HG02870 (cell line): ENCODE measurements at regions not wholly inside any gene's neighbourhood (a gene's known extent, or its start where the extent isn't known, plus 50 kb on each side); places are given as distances from the start of the nearest gene placed in this dataset.

Experiments used
- ATAC-seq: cut with Tn5 transposase; IDR thresholded peaks from one replicate; pipeline ENCODE4 v1.9.1; 2021; ENCODE audit warnings: mild to moderate bottlenecking, moderate library complexity; ENCODE audit not compliant: unreplicated experiment

DNA sequence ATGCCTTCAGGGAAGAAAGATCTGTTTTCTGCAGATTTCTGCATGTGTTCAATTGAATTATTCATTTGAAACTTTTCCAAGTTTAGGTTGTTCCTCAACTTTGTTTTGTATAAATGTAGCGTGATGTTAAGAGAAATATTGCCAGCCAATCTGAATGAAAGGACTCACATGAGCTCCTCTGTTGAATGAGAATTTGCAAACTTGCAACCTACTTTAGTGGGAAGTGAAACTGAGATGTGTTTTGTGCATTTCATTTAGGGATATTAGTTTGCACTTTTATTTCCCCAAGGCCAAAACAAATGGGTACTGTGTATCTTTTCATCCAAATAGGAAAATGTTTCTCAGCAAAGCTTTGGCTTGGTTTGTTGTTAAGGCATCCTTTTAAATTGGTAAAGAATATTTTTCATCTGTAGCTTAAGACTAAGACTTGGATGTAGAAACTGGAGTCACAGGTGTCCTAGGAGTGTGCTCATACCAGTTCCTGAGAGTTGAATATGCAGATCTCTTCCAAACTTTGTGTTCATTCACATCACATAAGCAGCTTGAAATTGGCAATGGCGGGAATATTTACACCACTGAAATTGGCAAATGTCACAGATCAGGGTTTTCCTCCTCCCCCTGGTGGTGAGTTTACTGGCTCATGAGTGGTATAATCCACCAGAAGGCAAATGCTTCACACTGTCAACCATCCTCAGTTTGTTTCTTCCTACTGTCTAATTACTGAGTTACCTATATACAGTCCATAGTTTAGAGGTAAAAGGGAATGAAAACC is 193.6 kb upstream of the BANK1 start:
- ATAC-seq, result peak; percentile 71

DNA sequence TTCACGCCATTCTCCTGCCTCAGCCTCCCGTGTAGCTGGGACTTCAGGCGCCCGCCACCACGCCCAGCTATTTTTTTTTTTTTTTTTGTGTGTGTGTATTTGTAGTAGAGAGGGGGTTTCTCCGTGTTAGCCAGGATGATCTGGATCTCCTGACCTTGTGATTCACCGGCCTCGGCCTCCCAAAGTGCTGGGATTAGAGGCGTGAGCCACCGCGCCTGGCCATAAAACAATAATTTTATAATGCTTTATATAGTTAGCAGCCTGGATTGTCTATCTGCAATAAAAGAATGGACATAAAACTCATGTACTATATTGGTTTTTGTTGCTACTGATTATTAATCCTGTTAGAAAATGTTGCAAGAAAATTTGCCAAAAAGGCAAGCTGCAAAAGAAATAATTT is 195.9 kb upstream of the BANK1 start:
- ATAC-seq, result no peak

DNA sequence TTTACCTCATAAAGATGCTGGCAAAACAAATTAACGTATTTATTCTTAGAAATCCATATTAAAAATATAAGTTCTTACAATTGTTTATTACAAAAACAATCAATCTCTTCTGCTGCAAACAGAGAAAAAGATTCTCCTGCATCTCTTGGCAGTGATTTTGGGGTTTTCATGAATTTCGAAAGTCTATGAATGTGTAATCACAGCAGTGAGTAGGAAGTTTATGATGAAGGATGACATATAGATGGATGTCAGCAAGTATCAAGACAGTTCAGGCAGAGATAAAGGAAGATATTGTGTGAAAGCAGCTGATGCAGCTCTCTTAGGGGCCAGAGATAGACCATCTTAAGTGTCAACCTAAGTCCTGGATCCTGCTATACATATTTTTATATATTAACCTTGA is 196.9 kb upstream of the BANK1 start:
- no peak for ATAC-seq

DNA sequence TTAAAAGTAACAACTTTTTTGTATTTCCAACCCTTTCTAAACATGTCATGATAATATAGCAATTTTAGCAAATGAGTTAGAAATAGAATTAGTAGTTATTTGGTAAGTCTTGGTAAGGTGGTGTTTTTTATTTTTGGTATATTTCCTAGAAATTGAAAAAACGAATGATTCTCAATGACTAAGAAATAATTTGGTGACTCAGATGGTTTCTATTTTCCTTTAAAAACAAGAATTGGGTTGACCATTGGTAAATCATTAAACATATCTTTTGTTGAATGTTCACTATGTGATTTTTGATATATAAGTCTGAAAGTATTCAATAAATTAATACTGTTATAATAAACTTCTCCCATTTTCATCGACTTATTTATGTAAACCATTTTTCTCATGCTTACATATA is 206.2 kb upstream of the BANK1 start:
- ATAC-seq, result no peak

GRCh38 chr4:101563126-101563525 is 215.8 kb upstream of the PPP3CA start:
- ATAC-seq, result no peak

DNA sequence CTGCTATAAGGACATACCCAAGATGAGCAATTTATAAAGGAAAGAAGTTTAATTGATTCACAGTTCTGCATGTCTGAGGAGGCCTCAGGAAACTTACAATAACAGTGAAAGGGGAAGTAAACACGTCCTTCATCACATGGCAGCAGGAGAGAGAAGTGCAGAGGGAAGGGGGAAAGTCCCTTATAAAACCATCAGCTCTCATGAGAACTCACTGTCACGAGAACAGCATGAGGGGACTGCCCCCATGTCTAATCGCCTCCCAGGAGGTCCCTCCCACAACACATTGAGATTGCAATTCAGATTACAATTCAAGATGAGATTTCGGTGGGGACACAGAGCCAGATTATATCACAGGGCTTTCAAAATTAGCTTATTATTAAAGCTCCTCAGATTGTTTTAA is 209.5 kb upstream of the PPP3CA start:
- ATAC-seq, result no peak

- no peak for ATAC-seq
Observed at GRCh38 chr4:101555341-101555880, 208.1 kb upstream of the PPP3CA start.

DNA sequence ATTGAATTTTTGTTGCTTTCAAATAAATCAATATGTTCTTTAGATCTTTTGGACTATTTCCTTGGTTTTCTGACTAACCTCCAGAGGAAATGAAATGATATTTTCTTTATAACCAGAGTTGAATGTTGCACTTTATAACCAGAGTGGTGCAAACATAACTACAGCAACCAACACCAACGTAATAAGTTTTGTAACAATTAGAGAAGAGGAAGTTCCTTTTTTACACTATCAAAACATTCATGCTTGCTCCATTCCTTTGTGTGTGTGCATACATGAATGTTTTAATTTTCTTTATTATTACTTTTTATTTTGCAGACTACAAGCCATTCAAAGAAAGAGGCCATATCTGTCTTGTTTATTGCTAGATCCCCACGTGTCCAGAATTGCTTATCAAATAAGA is 193.0 kb upstream of the PPP3CA start:
- no peak for ATAC-seq

DNA sequence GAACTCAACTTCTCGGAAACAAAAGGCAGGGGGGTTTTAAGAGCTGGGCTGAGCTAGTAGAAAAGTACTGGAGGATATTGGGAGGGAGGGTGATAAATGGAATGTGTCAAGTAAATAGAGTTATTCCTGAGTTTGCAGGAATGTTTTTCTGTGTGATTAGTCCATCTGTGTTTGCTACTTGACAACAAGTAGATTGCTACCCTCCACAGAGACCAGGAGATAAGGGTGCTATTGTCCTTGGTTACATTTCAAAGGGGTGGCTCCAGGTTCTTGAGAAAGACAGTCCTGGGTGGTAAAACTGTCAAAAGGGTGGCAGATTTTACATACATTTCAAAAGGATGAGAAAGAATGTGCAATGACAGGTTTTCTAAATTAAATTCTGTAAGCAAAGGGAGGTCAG is 181.2 kb upstream of the PPP3CA start:
- ATAC-seq, result no peak

DNA sequence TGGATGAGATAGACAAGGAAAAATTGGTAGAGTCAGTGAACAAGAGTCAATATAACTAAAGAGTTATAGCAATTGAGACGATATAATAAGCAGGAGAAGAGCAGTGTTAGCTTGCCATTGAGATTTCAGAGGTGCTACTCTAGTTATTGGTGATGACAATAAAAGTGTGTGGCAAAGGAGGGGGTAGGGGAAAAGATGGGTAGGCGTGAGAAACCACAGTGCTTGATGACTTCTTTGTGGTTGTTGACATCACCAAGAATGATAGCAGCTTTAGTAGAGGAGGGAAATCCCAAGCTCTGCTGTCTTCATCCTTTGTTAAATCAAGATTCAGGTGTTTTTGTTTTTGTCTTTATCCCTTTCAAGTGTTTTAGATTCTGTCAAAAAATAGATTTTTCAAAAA is 179.9 kb upstream of the PPP3CA start:
- ATAC-seq, result peak; percentile 93

DNA sequence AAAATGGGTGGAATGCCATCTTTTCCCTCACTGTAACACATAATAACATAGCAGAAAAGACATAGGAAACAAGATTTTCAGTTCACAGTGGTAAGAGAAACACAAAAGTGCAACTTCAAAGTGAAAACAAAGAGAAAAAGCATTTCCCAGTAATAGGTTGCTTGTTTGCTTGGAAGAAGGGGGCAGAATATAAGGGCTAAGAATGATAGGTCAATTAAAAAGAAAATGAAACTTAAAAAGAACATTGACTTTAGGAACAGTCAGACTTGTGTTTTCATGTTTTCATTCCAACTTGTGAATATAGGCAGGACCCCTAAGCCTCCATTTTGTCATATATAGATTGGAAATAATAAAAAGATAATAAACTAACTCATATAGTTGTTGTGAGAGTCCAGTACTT is 168.2 kb upstream of the PPP3CA start:
- ATAC-seq, result no peak

GRCh38 chr4:101515099-101515498 is 167.8 kb upstream of the PPP3CA start:
- no peak for ATAC-seq

DNA sequence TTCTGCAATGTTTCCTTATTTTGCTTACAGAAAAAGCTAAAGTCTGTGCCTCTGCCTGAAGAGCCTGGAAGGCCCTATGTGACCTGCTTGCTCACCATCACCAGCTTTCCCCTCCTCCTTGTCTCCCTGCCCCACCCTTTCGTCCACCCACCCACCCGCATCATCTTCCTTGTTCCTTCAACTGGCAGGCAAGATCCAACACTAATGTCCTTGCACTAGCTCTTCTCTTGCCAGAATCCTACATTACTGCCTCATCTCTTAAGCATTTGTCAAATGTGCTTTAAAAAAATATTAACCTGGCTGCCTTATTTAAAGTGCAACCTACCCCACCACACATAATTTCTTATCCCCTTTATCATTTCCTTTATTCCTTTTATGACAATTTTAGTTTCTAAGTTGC is 165.1 kb upstream of the PPP3CA start:
- no peak for ATAC-seq

DNA sequence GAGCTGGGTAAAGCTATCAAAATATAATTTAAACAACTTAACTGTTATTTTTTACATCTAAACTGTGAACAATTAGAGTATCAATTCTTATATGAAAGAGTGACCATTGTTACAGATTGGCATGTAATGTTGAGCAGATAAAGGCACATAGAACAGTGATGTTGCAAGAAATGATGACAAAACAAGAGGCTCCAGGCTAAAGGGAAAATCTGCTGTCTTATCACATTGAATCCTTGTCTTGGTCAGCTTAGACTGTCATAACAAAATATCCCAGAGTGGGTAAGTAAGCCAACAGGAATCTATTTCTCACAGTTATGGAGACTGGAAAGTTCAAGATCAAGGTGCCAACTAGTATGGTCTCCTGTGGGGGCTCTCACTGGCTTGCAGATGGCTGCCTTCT is 154.1 kb upstream of the PPP3CA start:
- no peak for ATAC-seq

DNA sequence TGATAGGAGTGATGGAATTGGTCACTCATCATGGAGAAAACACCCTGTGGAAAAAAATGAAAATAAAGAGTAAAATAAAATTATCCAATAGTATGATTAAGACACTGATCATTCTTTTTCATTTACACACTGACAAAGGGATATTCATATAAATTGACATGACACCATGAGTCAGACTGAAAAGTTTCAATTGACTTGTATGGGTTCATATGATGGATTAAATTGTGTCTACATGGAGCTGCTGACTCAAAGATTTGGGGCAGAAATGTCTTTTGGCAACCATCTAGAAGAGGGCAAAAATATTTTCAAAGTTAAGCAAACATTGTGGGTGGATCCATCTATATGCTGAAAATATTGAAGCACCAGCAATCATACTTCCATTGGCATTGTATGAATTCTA is 153.4 kb upstream of the PPP3CA start:
- ATAC-seq, result no peak

DNA sequence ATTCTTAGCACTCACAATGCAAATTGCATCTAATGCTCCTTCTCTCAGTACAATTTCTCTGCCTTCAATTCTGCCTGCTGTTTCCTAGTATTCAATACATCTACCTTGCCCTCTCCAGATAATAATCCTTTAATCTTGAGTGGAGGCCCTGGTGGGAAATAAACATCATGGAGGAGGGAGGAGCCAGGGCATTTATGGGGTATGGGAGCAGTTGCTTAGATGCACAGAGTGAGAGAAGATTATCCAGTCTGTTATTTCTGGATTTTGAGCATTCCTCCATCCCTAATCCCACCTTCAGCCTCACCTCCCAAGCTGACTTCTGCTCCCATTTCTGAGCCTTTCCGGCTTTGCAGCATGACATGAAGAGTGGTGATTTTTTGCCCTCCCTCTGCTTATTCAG is 127.9 kb upstream of the PPP3CA start:
- no peak for ATAC-seq

DNA sequence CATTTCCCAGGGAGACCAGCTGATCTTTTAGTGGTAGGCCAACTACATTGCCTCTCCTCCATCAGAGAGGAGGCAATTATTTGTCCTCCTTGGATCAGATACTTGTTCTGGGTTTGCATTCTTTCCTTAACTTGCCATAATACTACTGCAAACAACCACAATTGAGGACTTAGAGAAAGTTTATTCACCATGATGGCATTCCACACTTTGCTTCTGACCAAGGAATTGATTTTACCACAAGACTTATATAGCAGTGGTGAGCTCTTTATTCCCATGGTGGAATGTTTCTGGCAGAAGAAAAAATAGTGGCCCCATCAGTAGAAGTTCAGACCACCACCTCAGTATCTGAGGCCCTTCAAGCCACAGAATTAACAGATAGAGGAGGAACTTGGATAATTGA is 123.9 kb upstream of the PPP3CA start:
- ATAC-seq, result no peak

GRCh38 chr4:101464596-101464995 is 117.3 kb upstream of the PPP3CA start:
- no peak for ATAC-seq

DNA sequence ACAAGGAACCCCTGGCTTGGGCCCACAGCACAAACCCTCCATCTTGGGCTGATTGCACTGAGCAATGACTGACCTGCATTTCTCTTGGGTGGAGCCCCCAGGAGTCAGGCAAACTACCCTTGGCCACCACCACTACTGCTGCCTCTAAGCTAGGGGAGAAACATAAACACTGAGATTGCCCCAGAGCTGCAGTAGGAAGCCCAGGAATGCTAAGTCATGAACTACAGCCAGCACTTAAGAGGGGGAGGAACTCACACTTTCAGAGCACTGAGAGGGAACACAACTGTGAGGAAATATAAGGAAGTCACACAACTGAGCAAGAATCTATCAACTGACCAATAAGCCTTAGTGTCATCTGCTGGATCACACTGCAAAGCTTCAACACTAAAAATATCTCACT is 111.6 kb upstream of the PPP3CA start:
- no peak for ATAC-seq

- no peak for ATAC-seq
Observed at GRCh38 chr4:101458473-101458872, 111.1 kb upstream of the PPP3CA start.

DNA sequence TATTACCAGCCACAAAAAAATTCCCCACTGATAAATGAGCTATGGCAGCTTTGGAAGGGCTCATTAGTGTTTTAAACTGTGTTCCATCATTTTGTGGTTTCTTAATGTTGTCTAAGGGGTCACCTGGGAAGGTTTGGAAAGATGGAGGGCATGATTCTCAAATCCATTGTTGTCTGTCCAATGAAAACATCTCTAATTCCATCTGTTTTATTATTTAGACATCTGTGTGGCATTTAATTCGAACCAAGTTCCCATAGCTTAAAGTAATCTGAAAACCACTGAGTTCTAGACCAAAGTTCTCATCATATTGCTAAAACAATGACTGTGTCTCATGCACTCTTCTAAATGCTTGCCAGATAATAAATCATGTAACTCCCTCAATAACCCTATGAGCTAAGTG is 103.8 kb upstream of the PPP3CA start:
- ATAC-seq, result no peak

DNA sequence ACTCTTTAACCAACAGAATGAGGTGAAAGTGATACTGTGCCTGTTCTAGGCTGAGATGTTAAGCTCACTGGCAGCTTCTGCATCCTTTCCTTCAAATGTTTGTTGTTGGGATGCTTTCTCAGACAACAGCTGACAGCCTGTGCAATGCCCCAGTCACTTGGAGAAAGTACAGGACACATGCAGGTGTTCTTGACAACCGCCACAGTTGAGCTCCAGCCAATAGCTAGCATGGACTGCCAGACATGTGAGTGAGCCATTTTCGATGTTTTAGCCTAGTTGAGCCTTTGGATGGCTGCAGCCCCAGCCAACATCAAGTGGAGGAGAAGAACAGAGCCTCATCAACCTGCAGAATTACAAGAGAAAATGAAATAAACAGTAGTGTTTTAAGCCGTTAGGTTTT is 94.1 kb upstream of the PPP3CA start:
- ATAC-seq, result no peak

DNA sequence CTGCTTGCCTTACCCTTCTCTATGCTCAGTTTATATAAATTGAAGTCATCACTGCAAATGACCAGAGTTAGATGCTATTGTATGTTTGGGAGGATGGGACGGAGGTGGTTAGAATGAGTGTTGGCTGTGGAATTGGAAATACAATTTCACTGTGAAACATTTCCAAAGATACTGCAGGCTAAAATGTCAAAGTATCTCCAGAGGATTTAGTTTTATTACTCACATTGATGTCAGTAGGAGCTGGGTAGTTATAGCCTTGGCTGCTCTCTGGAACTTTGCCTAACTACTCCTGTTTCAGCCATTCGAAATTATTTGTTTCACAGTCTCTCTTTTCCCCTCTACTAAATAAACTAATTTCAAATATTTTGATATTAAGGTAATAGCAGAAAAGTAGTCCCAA is 92.6 kb upstream of the PPP3CA start:
- no peak for ATAC-seq
